ENCODE measurements at regions not wholly inside any gene's neighbourhood (a gene's known extent, or its start where the extent isn't known, plus 50 kb on each side); places are given as distances from the start of the nearest gene placed in this dataset.

DNA sequence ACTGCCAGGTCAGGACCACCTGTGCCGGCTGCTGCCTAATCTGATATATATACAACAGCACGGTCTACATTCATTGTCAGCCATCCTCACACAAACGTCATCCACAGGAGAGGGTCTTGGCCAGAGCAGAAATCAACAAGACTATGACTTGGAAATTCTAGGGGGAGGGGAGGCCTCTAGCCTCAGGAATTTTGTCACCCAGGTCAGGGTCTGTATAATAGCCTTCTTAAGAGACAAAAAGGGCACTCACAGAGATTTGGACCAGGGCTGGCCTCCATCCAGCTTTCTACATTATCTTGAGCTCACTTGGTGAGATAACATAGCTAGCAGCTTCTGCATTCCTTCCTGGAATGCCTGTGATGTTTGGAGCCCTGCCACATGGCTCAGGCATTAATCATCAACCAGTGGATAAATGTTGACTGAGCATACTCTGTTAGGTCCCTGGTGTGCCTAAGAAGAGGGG lies 50.4 kb upstream of the CTIF start (continued):
- TF ChIP-seq, protein P1, sequence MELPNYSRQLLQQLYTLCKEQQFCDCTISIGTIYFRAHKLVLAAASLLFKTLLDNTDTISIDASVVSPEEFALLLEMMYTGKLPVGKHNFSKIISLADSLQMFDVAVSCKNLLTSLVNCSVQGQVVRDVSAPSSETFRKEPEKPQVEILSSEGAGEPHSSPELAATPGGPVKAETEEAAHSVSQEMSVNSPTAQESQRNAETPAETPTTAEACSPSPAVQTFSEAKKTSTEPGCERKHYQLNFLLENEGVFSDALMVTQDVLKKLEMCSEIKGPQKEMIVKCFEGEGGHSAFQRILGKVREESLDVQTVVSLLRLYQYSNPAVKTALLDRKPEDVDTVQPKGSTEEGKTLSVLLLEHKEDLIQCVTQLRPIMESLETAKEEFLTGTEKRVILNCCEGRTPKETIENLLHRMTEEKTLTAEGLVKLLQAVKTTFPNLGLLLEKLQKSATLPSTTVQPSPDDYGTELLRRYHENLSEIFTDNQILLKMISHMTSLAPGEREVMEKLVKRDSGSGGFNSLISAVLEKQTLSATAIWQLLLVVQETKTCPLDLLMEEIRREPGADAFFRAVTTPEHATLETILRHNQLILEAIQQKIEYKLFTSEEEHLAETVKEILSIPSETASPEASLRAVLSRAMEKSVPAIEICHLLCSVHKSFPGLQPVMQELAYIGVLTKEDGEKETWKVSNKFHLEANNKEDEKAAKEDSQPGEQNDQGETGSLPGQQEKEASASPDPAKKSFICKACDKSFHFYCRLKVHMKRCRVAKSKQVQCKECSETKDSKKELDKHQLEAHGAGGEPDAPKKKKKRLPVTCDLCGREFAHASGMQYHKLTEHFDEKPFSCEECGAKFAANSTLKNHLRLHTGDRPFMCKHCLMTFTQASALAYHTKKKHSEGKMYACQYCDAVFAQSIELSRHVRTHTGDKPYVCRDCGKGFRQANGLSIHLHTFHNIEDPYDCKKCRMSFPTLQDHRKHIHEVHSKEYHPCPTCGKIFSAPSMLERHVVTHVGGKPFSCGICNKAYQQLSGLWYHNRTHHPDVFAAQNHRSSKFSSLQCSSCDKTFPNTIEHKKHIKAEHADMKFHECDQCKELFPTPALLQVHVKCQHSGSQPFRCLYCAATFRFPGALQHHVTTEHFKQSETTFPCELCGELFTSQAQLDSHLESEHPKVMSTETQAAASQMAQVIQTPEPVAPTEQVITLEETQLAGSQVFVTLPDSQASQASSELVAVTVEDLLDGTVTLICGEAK (IDR thresholded peaks at IDR 0.05) = no peak
- TF ChIP-seq, protein P1 (CRISPR knock-in tag; IDR thresholded peaks at IDR 0.05) = no peak
- TF ChIP-seq ZNF331 (CRISPR knock-in tag; IDR thresholded peaks at IDR 0.05) (peak; percentile 69), MIER2 (CRISPR knock-in tag; IDR thresholded peaks at IDR 0.05) (peak; percentile 57; the same call in 1 of the 2 replicates), NFRKB (IDR thresholded peaks at IDR 0.05) (no peak), HNF4A (CRISPR knock-in tag; IDR thresholded peaks at IDR 0.05) (peak; percentile 72), SRSF4 (IDR thresholded peaks at IDR 0.05; ENCODE audit: low read depth, low read length, poor library complexity, severe bottlenecking) (no peak), GABPB1 (CRISPR knock-in tag; IDR thresholded peaks at IDR 0.05) (no peak), PCBP1 (IDR thresholded peaks at IDR 0.05; ENCODE audit: borderline replicate concordance, low read depth, low read length) (no peak), ATM (IDR thresholded peaks at IDR 0.05; ENCODE audit: borderline replicate concordance) (no peak), MTF2 (CRISPR knock-in tag; IDR thresholded peaks at IDR 0.05; ENCODE audit: borderline replicate concordance) (no peak), MIXL1 (CRISPR knock-in tag; IDR thresholded peaks at IDR 0.05) (peak; percentile 80), HOXA9 (CRISPR knock-in tag; IDR thresholded peaks at IDR 0.05; ENCODE audit: borderline replicate concordance) (0 out of 2 replicates have a peak, but pooled peaks have one; percentile 37), AGO1 (IDR thresholded peaks at IDR 0.05; ENCODE audit: low read depth, low read length, poor library complexity, severe bottlenecking) (no peak), FOXK2 (IDR thresholded peaks at IDR 0.05) (no peak), MAFK (conservative IDR thresholded peaks at IDR 0.05 in 1 of 2, IDR thresholded peaks at IDR 0.05 in 1 of 2; ENCODE audit: low read length in 2 of 2) (peak; percentile 49 to 70), ZNF350 (CRISPR knock-in tag; IDR thresholded peaks at IDR 0.05; ENCODE audit: borderline replicate concordance, low read depth) (no peak; the same call in 1 of the 2 replicates), SUZ12 (IDR thresholded peaks at IDR 0.05; ENCODE audit: low read depth, low read length) (no peak)
- TF ChIP-seq, protein P2, sequence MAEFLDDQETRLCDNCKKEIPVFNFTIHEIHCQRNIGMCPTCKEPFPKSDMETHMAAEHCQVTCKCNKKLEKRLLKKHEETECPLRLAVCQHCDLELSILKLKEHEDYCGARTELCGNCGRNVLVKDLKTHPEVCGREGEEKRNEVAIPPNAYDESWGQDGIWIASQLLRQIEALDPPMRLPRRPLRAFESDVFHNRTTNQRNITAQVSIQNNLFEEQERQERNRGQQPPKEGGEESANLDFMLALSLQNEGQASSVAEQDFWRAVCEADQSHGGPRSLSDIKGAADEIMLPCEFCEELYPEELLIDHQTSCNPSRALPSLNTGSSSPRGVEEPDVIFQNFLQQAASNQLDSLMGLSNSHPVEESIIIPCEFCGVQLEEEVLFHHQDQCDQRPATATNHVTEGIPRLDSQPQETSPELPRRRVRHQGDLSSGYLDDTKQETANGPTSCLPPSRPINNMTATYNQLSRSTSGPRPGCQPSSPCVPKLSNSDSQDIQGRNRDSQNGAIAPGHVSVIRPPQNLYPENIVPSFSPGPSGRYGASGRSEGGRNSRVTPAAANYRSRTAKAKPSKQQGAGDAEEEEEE (CRISPR knock-in tag; IDR thresholded peaks at IDR 0.05; ENCODE audit: borderline replicate concordance) = no peak

All from HepG2 (cell line).